SK-N-SH (cell line): ENCODE measurements at regions not wholly inside any gene's neighbourhood (a gene's known extent, or its start where the extent isn't known, plus 50 kb on each side); places are given as distances from the start of the nearest gene placed in this dataset.

Source experiments
- CTCF ChIP-seq: fragments of 200-600 bp; sonication (generic); IDR thresholded peaks from 2 replicates; pipeline ENCODE4 v1.6.1; 2017; ENCODE audit warnings: antibody characterized with exemption, mild to moderate bottlenecking, moderate library complexity
- EP300 ChIP-seq, 2 experiments: IDR thresholded peaks; 2 replicates each; pipeline versions ENCODE4 v1.4.0 to v1.6.1; 2012; ENCODE audit warnings: borderline replicate concordance in 1 of 2, low read depth in 1 of 2, low read length in 1 of 2
- JUND ChIP-seq: IDR thresholded peaks from 2 replicates; pipeline ENCODE4 v1.4.0; 2012
- MAX ChIP-seq: IDR thresholded peaks from 2 replicates; pipeline ENCODE4 v1.4.0; 2012; ENCODE audit warnings: low read depth
- POLR2AphosphoS5 ChIP-seq: IDR thresholded peaks from 2 replicates; pipeline ENCODE4 v1.6.1; 2012; ENCODE audit warnings: low read depth, low read length
- RFX5 ChIP-seq: IDR thresholded peaks from 2 replicates; pipeline ENCODE4 v1.6.1; 2012; ENCODE audit warnings: mild to moderate bottlenecking, improper control_type of control experiment, low read length
- SIN3A ChIP-seq: IDR thresholded peaks from 2 replicates; pipeline ENCODE4 v1.6.1; 2012; ENCODE audit warnings: low read depth, mild to moderate bottlenecking, low read length, moderate library complexity, borderline replicate concordance
- SMC3 ChIP-seq: IDR thresholded peaks from 2 replicates; pipeline ENCODE4 v1.6.1; 2012; ENCODE audit warnings: low read depth, low read length, improper control_type of control experiment
- TAF1 ChIP-seq: IDR thresholded peaks from 2 replicates; pipeline ENCODE4 v1.6.1; 2012; ENCODE audit warnings: low read depth, mild to moderate bottlenecking, low read length, moderate library complexity, borderline replicate concordance
- TEAD4 ChIP-seq: IDR thresholded peaks from 2 replicates; pipeline ENCODE4 v1.4.0; 2012; ENCODE audit warnings: mild to moderate bottlenecking, borderline replicate concordance; ENCODE audit not compliant: insufficient read depth
- YY1 ChIP-seq: IDR thresholded peaks from 2 replicates; pipeline ENCODE4 v1.4.0; 2012; ENCODE audit warnings: low read depth, mild to moderate bottlenecking

- TF ChIP-seq RFX5 = no peak
- TF ChIP-seq EP300 (IDR thresholded peaks at IDR 0.05; ENCODE audit: borderline replicate concordance in 1 of 2, low read depth in 1 of 2, low read length in 1 of 2) = no peak
- TF ChIP-seq TEAD4 = no peak
- no peak for TF ChIP-seq YY1
- no peak for TF ChIP-seq CTCF
- TF ChIP-seq JUND = no peak
- TF ChIP-seq SMC3 = no peak
- TF ChIP-seq POLR2AphosphoS5 = no peak
- TF ChIP-seq SIN3A = no peak
- no peak for TF ChIP-seq MAX
- TF ChIP-seq TAF1 = no peak
These were observed 233.0 kb upstream of the KAZN start for GRCh38 chr1:14365301-14365988.
